ENCODE measurements at regions not wholly inside any gene's neighbourhood (a gene's known extent, or its start where the extent isn't known, plus 50 kb on each side); places are given as distances from the start of the nearest gene placed in this dataset.

- no peak for DNase-seq (ENCODE audit: low read depth in 2 of 2)
Measured at GRCh38 chr7:131737746-131738465, 181.5 kb upstream of the PODXL start.

- DNase-seq (ENCODE audit: low read depth in 2 of 2): no peak
Measured at GRCh38 chr7:131735101-131735500, 178.7 kb upstream of the PODXL start.

DNA sequence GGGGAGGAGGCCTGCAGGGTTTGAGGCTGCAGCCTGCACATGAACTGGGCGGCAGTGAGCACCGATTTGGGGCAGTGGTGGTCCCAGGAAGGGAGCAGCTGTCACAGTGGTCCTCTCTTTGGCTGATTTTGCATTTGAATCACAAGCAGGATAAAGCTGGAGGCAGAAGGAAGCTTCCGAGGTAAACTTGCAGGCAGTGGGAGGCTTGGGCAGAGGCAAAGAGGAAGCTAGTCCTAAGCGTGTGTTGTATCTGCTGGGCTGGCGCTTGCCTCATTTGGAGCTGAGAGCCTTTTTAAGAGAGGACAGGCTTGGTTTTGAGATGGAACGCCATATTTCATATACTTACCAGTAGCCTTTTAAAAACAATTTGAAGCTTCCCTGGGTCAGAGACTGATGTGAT, 177.2 kb upstream of the PODXL start:
- DNase-seq (ENCODE audit: low read depth in 2 of 2): no peak

DNA sequence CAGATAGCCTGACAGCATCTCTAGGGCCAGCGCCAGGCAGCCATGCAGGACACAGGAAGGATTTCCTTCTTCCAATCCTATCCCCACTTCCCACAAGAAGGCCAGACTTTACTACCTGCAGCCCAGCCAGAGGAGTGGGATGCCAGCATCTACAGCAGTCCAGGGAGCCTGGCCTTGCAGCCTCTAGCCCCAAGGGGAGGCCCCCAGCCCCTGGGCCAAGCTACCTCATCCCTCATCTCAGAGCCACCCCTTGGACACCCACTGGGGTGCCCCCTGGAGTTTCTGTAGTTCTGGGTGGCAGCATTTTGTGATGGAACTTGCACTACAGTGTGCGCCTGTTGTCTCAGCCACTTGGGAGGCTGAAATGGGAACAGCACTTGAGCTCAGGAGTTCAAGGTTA, 170.8 kb upstream of the PODXL start:
- DNase-seq (ENCODE audit: low read depth in 2 of 2): no peak

DNA sequence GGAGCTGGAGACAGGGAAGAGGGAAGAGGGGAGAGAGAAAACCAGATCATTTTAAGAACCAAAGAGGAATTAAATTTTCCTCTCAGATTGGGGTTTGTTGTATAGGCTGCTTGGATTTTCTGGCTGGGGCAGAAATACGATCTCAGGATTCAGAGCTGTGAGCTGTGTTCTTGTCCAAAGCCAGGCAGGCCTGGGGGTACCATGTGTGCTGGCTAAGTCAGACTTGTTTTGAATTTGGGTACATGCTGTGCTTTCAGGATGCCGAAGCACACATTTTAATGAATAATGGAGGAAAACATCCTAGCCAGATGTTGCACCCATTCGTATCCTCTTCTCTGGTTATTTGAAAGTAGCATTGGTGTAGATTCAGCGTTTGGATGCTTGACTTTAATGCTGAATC, 170.3 kb upstream of the PODXL start:
- DNase-seq (ENCODE audit: low read depth in 2 of 2): no peak

DNA sequence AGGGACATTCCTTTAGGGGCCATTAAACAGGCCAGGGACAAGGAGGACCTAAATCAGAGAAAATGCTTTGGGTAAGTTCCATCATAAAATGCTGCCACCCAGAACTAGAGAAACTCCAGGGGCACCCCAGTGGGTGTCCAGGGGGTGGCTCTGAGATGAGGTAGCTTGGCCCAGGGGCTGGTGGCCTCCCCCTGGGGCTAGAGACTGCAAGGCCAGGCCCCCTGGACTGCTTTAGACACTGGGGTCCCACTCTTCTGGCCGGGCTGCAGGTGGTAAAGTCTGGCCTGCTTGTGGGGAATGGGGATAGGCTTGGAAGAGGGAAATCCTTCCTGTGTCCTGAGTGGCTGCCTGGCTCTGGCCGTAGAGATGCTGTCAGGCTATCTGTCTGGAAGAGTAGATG, 169.6 kb upstream of the PODXL start:
- no peak for DNase-seq (ENCODE audit: low read depth in 2 of 2)

DNA sequence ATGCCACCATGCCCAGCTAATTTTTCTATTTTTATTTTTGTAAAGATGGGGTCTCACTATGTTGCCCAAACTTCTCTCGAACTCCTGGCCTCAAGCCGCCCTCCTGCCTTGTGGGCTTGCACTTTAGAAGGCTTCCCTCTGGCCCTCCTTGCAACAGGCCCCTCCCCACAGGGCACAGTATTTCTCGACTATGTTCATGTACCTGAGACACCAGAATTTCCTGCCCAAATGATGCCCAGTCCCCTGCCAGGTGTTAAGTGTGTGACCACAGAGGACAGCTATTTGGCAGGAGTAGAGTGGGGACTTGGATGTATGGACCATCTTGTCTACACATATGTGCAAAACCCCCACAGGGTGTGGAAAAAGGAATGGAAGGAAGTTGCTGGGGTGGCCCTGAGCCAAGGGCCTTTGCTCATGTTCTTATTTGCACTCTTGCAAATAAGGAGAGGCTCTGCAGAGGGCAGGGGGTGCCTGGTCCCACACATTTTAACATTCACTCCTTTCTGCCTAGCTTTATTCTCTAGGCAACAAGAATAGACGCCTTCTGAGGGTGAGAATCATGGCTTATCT, 168.4 kb upstream of the PODXL start:
- DNase-seq (ENCODE audit: low read depth in 2 of 2): no peak

DNA sequence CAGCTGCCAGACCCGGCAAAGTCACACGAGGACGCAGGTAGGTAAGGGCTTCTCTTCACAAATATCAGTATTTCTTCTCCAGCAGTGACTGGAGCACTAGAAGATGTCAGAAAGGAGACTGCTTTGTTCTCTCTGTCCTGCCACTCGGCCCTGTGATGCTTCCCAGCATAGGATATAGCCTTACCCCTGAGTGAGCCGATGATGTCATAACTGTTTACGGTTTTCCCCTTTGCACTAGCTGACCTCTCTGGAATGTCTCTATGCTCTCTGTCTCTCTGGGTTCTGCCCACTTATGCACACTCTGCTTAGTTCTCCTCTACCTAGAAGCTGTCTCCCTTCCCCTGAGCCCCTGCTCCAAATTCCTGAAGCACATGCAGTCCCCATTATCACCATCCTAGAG, 167.5 kb upstream of the PODXL start:
- no peak for DNase-seq (ENCODE audit: low read depth in 2 of 2)

DNA sequence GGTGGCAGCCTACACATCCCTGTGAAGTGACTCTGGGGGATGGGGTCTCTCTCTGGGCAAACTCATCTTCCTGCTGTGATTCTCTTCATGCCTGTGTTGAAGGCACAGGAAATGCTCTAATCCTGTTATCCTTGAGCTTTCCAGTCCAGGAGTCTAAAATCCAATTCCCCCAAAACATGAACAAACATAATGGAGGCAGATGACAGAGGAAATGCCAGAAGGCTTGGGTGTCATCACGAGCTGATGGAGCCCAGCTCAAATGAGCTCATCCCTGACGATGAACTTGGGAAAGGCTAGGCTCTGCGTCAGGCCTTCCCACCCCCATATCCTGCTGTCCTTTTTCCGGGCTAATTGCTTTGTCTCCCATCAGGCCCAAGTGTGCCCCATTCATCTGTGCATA, 165.9 kb upstream of the PODXL start:
- no peak for DNase-seq (ENCODE audit: low read depth in 2 of 2)

DNA sequence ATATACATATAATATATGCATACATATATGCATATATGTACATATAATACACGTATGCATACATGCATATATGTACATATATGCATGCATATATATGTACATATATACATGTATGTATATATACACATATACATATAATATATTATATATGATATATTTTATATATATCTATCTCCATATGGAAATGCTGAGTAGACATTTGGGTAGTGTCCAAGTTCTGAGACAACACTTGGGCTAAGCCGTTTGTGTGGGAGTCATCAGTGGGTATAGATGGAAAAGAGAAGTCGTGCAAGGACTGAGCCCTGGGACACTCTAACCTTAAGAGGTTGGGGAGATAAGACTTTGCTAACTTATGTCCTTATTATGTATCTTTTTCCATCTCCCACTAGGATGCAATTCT, 165.2 kb upstream of the PODXL start:
- DNase-seq (ENCODE audit: low read depth in 2 of 2): no peak

DNA sequence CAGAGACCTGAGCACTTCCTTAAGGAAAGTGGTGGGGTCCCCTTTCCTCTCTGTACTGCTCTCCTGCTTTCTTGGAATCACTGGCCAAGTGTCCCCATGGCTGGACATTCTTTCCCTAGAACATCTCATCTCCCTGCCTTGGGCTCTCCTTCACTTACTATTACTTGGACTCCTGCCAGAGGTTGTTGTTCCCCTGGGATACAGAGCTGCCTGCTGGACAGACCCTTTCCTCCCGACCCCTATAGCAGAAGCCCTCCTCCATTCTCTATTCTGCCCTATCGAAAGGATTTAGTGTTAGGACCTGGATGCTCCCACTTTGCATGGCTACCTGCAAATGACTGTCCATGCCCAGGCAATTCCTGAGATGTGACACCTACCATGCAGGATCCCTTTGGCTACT, 164.3 kb upstream of the PODXL start:
- DNase-seq (ENCODE audit: low read depth in 2 of 2): no peak

DNA sequence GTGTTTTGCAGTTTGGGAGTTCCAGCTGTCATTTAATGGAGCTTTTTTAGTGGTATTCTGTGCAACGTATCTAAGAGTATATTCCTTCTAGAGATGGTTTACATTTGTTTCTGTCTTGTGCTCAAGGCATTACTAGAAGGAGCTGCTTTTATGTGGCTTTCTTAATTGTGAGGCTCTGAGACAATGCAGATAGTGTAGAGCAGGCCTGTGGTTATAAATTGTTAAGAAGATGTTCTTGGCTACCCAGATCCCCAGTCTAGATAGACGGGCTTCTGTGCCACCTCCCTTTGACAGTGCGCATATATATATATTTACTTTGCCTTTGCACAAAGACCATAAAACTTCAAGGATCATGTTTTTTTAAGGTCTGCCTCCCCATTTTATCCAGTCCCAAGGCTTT, 160.8 kb upstream of the PODXL start:
- no peak for DNase-seq (ENCODE audit: low read depth in 2 of 2)

DNA sequence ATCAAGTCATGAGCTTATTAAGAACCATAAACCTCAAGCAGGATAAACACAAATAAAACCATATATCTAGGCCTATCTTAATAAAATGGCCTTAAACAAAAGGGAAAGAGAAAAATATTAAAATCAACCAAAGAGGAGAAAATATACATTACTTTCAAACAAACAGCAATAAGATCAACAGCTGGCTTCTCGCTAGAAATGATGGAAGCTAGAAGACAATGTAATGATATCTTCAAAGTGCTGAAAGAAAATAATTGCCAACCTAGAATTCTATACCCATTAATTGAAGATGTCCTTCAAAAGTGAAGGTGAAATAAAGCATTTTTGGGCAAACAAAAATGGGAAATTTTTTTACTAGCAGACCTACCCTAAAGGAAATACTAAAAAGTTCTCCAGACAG, 142.9 kb upstream of the PODXL start:
- DNase-seq (ENCODE audit: low read depth in 2 of 2): no peak

DNA sequence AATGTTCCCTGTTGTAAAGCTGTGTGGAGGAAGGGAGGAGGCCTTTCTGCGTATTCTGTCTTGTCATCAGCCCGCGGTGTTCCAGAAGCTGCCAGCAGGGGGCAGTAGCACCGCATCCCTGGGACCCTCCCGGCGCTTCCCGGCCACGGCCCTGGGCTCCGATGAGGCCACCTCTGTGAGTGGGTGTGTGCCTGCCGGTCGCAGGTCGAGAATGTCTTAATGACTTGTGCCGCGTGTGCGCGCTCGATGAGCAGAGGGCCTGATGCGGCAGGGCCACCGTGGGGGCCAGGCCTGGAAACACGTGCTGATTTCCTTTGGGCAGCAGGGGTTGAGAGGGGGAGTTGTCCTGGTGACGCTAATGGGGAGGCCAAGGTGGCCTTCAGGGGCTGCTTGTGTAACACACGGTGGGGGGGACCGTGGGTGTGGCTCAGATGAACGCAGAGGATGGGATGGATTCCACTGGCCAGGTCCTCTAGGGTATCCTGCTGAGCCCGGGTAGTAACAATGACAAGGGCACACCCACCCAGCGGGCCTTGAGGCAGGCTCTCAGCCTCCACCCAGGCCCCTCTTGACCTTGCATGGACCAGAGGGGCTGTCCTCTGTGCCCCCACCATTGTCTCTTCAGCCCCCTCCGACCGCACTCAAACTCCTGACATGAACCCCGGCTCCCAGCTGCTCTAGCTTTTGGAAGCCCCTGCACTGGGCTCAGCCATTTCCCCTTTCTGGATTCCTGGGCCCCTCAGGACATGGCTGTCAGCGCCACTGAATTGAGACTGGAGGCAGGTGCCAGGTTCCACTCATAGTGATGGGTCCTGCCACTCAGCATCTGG, 135.9 kb upstream of the PODXL start:
- no peak for DNase-seq (ENCODE audit: low read depth in 2 of 2)

- DNase-seq (ENCODE audit: low read depth in 2 of 2): no peak
Measured at GRCh38 chr7:131691454-131692130, 135.2 kb upstream of the PODXL start.

DNA sequence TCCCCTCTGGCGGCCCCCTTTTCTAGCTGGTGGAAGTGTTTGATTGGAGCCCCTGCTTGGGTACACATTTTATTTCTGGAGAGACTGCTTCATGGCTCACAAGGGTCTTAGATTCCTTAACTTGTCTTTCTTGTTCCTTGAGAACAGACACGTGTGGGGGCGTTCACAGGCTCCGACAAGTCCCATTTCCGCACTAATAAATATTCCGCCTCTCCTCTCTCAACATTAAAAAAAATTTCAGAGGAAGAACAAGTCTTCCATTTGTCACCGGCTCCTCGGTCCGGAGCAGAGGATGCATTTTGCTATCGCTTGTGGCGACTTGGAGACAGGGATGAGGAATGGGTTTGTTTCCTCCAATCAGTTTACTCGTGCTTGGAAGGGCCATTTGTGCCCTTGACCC, 134.0 kb upstream of the PODXL start:
- DNase-seq (ENCODE audit: low read depth in 2 of 2): no peak

GRCh38 chr7:131689662-131690234, 133.3 kb upstream of the PODXL start:
- DNase-seq (ENCODE audit: low read depth in 2 of 2): no peak

- peak in 1 of 2 donors; percentile 9 for DNase-seq (ENCODE audit: low read depth in 2 of 2)
Measured at GRCh38 chr7:131688738-131689661, 132.6 kb upstream of the PODXL start.

DNA sequence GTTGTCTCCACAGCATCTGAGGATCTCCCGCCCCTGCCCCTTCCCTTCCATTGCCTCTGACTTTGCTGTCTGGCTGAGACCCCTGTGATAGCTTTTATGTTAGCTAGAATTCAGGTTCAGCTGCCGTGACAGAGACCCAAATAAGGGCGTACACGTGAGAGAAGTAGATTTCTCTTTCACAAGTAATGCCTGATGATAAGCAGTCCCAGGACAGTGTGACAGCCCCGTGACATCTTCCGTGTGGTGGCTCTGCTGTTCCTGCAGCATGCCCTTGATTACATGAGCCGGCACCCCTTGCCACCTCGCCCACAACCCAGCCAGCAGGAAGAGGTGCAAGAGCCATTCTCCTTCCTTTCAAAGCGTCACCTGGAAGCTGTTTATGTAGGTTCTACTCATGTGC, 130.9 kb upstream of the PODXL start:
- no peak for DNase-seq (ENCODE audit: low read depth in 2 of 2)

- DNase-seq (ENCODE audit: low read depth in 2 of 2): no peak
Measured at GRCh38 chr7:131686833-131687232, 130.4 kb upstream of the PODXL start.

- no peak for DNase-seq (ENCODE audit: low read depth in 2 of 2)
Measured at GRCh38 chr7:131683536-131684125, 127.2 kb upstream of the PODXL start.
